Caco-2 (cell line): ENCODE measurements at regions not wholly inside any gene's neighbourhood (a gene's known extent, or its start where the extent isn't known, plus 50 kb on each side); places are given as distances from the start of the nearest gene placed in this dataset.

Experiments used
- BruUV-seq: library from RNA; stranded (reverse); fragments of 400-500 nt; replicated peaks from 2 replicates; lab custom pipeline; 2021; lab: Mats Ljungman, UMichigan
- CTCF ChIA-PET: fragments of 300-600 bp; sonication (Branson Sonifier 250); formaldehyde crosslinking; loops from one replicate; lab custom pipeline; 2022; ENCODE audit warnings: antibody characterized with exemption; lab: Charles Lee
- POLR2A ChIA-PET: fragments of 300-600 bp; sonication (Branson Sonifier 250); formaldehyde crosslinking; loops from one replicate; lab custom pipeline; 2022; ENCODE audit warnings: antibody characterized with exemption; lab: Charles Lee
- DNase-seq, 2 experiments: peaks; one replicate each; pipeline versions ENCODE4 v3.0.0 to v3.0.0-alpha.2; 2020 to 2022
- H3K27me3 ChIP-seq: replicated peaks from 2 replicates; pipeline ENCODE4 v1.6.0; 2011; ENCODE audit warnings: low read length; ENCODE audit not compliant: control insufficient read depth, insufficient read depth
- H3K36me3 ChIP-seq: 2 replicates; pipeline ENCODE4 v1.5.1; 2011; ENCODE audit warnings: low read length; ENCODE audit not compliant: control insufficient read depth, insufficient read depth
- H3K4me1 ChIP-seq: fragments of 250-450 bp; sonication (Bioruptor Pico); 2 replicates; pipeline ENCODE4 v1.5.1; 2020; ENCODE audit warnings: mild to moderate bottlenecking
- H3K4me3 ChIP-seq: 2 replicates; pipeline ENCODE4 v1.5.1; 2011; ENCODE audit warnings: low read depth, mild to moderate bottlenecking, control low read depth, low read length
- H3K9me3 ChIP-seq: fragments of 250-450 bp; sonication (Bioruptor Pico); 2 replicates; pipeline ENCODE4 v1.5.1; 2020; ENCODE audit warnings: mild to moderate bottlenecking, moderate library complexity
- H3K27ac Mint-ChIP-seq: one replicate; pipeline ENCODE4 v1.8.0; 2022; ENCODE audit warnings: mixed read lengths; ENCODE audit not compliant: unreplicated experiment
- H3K27me3 Mint-ChIP-seq: one replicate; pipeline ENCODE4 v1.8.0; 2022; ENCODE audit warnings: mixed read lengths; ENCODE audit not compliant: insufficient read depth, unreplicated experiment
- H3K36me3 Mint-ChIP-seq: one replicate; pipeline ENCODE4 v1.8.0; 2022; ENCODE audit warnings: mild to moderate bottlenecking, mixed read lengths; ENCODE audit not compliant: insufficient read depth, unreplicated experiment
- H3K4me1 Mint-ChIP-seq: one replicate; pipeline ENCODE4 v1.8.0; 2022; ENCODE audit warnings: low read depth, mixed read lengths; ENCODE audit not compliant: unreplicated experiment
- H3K4me3 Mint-ChIP-seq: one replicate; pipeline ENCODE4 v1.8.0; 2022; ENCODE audit warnings: mild to moderate bottlenecking, moderate library complexity, mixed read lengths; ENCODE audit not compliant: unreplicated experiment
- H3K9me3 Mint-ChIP-seq: one replicate; pipeline ENCODE4 v1.8.0; 2022; ENCODE audit warnings: mixed read lengths; ENCODE audit not compliant: unreplicated experiment
- intact Hi-C: fragments of 100-400 bp; cut with micrococcal nuclease; formaldehyde crosslinking; loops from one replicate; pipeline ENCODE4 v1.10.0; 2022; ENCODE audit not compliant: unreplicated experiment
- TF ChIP-seq, protein P1 (sequence below), 2 experiments: fragments of 200-600 bp in 1 of 2; IDR thresholded peaks; 1 replicate in 1 of 2; 2 replicates in 1 of 2; pipeline versions ENCODE4 v1.5.1 to v1.8.0; 2011 to 2022; ENCODE audit warnings: antibody characterized with exemption in 1 of 2, control low read depth in 1 of 2, inconsistent platforms in 1 of 2, low read depth in 1 of 2, low read length in 1 of 2, mild to moderate bottlenecking in 1 of 2, moderate library complexity in 1 of 2; ENCODE audit not compliant: insufficient read depth in 1 of 2, severe bottlenecking in 1 of 2, unreplicated experiment in 1 of 2

DNA sequence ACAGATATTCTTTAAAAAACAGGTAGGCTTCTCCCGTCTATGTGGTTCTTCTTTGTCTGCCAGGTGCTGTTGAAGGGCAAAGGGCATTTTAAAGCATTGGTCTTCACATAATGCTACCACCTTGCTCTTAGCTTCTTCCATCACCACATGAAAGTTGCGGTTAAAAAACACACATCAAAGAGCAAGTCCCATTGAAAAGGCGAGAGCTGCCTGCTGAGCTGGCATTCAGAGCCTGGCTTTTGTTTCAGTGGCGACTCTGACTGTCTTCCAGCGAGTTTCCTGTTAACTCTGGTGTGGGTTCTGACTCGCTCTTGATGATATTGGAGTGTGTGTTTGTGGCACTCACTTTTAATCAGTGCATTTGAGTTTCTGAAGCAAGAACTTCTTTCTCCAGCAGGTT is 624.9 kb upstream of the FANCL start:
- Histone ChIP-seq H3K36me3 (no peaks in the 10 kb centered on the region), H3K4me1 (no peaks in the 10 kb centered on the region; the same call in 1 of the 2 replicates), H3K9me3 (no peaks in the 10 kb centered on the region), H3K4me3 (no peak overlapping the region), H3K27me3 (no peaks in the 10 kb centered on the region)
- Mint-ChIP-seq H3K9me3 (peaks cover 8% of the 10 kb centered on the region), H3K27me3 (no peaks in the 10 kb centered on the region), H3K4me1 (no peaks in the 10 kb centered on the region), H3K36me3 (no peaks in the 10 kb centered on the region), H3K27ac (no peak overlapping the region), H3K4me3 (no peak overlapping the region)
- intact Hi-C loops, result no loop called here
- TF ChIP-seq, protein P1, sequence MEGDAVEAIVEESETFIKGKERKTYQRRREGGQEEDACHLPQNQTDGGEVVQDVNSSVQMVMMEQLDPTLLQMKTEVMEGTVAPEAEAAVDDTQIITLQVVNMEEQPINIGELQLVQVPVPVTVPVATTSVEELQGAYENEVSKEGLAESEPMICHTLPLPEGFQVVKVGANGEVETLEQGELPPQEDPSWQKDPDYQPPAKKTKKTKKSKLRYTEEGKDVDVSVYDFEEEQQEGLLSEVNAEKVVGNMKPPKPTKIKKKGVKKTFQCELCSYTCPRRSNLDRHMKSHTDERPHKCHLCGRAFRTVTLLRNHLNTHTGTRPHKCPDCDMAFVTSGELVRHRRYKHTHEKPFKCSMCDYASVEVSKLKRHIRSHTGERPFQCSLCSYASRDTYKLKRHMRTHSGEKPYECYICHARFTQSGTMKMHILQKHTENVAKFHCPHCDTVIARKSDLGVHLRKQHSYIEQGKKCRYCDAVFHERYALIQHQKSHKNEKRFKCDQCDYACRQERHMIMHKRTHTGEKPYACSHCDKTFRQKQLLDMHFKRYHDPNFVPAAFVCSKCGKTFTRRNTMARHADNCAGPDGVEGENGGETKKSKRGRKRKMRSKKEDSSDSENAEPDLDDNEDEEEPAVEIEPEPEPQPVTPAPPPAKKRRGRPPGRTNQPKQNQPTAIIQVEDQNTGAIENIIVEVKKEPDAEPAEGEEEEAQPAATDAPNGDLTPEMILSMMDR (IDR thresholded peaks at IDR 0.05; ENCODE audit: insufficient read depth in 1 of 2, low read depth in 1 of 2, low read length in 1 of 2, severe bottlenecking in 1 of 2, unreplicated experiment in 1 of 2), result no peak
- ChIA-PET POLR2A (no interaction called here), CTCF (no interaction called here)
- no peak for DNase-seq
- no TSS peak for BruUV-seq

DNA sequence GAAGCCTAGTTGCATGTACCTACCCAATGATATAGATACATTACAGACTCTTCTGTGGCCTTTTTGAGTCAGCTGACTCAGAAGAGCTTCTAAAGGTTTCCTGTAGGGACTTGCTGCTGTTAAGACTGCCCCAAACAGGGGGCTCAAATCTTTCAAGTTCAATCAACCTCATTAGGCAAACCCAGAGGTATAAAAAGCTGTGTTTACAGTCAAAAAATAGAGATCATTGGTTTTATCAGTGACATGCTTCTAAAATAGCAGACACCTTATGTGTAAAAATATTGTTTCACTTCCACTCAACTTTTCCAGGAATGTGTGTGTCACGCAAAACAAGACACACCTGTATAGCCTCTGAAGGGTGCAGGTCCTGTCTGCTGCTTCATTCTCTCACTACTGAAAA is 624.3 kb upstream of the FANCL start:
- no TSS peak for BruUV-seq
- no peak overlapping the region for H3K27ac Mint-ChIP-seq
- Histone ChIP-seq H3K27me3 (no peaks in the 10 kb centered on the region), H3K36me3 (no peaks in the 10 kb centered on the region), H3K9me3 (no peaks in the 10 kb centered on the region), H3K4me1 (no peaks in the 10 kb centered on the region; the same call in 1 of the 2 replicates), H3K4me3 (no peak overlapping the region)
- no peaks in the 10 kb centered on the region for H3K4me1 Mint-ChIP-seq
- ChIA-PET CTCF (interaction anchor here (0.6 kb wide), 1 partner anchor 315 kb away, joined by 3 read pairs; no protein-coding TSS in a partner anchor), POLR2A (no interaction called here)
- no peaks in the 10 kb centered on the region for H3K36me3 Mint-ChIP-seq
- intact Hi-C loops, result no loop called here
- no peak overlapping the region for H3K4me3 Mint-ChIP-seq
- DNase-seq, result no peak
- TF ChIP-seq, protein P1 (IDR thresholded peaks at IDR 0.05; ENCODE audit: insufficient read depth in 1 of 2, low read depth in 1 of 2, low read length in 1 of 2, severe bottlenecking in 1 of 2, unreplicated experiment in 1 of 2), result no peak
- H3K9me3 Mint-ChIP-seq, result peaks cover 8% of the 10 kb centered on the region
- no peaks in the 10 kb centered on the region for H3K27me3 Mint-ChIP-seq

DNA sequence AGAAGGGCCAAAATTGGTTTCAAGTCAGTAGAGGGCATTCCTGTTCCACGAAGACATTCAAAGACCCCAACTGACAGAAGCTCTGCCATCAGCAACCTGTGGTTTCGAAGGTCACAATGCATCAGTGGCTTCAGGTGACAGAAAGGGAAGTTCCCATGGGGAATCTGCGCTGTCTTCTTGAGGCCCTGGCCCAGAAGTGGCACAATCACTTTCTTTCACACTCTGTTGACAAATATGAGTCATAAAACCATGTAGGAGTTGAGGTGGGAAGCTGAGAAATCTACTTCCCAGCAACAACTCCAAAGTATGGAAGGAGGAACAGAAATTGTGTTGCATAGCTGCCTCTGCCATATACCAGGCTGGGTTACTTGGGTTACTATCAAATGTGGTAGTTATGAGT is 621.1 kb upstream of the FANCL start:
- DNase-seq, result no peak
- BruUV-seq, result no TSS peak
- POLR2A ChIA-PET, result no interaction called here
- no peaks in the 10 kb centered on the region for H3K36me3 Mint-ChIP-seq
- intact Hi-C loops, result no loop called here
- no peaks in the 10 kb centered on the region for H3K27me3 Mint-ChIP-seq
- TF ChIP-seq, protein P1 (IDR thresholded peaks at IDR 0.05; ENCODE audit: insufficient read depth in 1 of 2, low read depth in 1 of 2, low read length in 1 of 2, severe bottlenecking in 1 of 2, unreplicated experiment in 1 of 2), result no peak
- peaks cover 8% of the 10 kb centered on the region for H3K9me3 Mint-ChIP-seq
- Histone ChIP-seq H3K9me3 (no peaks in the 10 kb centered on the region; the same call in 1 of the 2 replicates), H3K36me3 (no peaks in the 10 kb centered on the region), H3K4me3 (no peak overlapping the region), H3K4me1 (no peaks in the 10 kb centered on the region; the same call in 1 of the 2 replicates), H3K27me3 (no peaks in the 10 kb centered on the region)
- CTCF ChIA-PET, result no interaction called here
- no peak overlapping the region for H3K27ac Mint-ChIP-seq
- H3K4me3 Mint-ChIP-seq, result no peak overlapping the region
- no peaks in the 10 kb centered on the region for H3K4me1 Mint-ChIP-seq
